Putamen (tissue), 1 donor: ENCODE measurements at regions not wholly inside any gene's neighbourhood (a gene's known extent, or its start where the extent isn't known, plus 50 kb on each side); places are given as distances from the start of the nearest gene placed in this dataset.
"Not testable (repeated sequence)": the region's sequence is repeated elsewhere in the genome, so short reads cannot be mapped to it uniquely, and the experiment has no call there.

Source experiments
- DNase-seq: peaks from one replicate; pipeline ENCODE4 v3.0.0-alpha.2; 2016; ENCODE audit warnings: low spot score

- DNase-seq = no peak
Measured at GRCh38 chr21:18716578-18717138, 313.1 kb upstream of the TMPRSS15 start.

GRCh38 chr21:18722193-18722592 lies 318.6 kb upstream of the TMPRSS15 start:
- no peak for DNase-seq

- no peak for DNase-seq
Measured at GRCh38 chr21:18723171-18723570, 319.6 kb upstream of the TMPRSS15 start.

- no peak for DNase-seq
Measured at GRCh38 chr21:18725653-18726052, 322.1 kb upstream of the TMPRSS15 start.

GRCh38 chr21:18741954-18742353 lies 338.4 kb upstream of the TMPRSS15 start:
- no peak for DNase-seq

GRCh38 chr21:18743531-18743930 lies 339.9 kb upstream of the TMPRSS15 start:
- no peak for DNase-seq

DNA sequence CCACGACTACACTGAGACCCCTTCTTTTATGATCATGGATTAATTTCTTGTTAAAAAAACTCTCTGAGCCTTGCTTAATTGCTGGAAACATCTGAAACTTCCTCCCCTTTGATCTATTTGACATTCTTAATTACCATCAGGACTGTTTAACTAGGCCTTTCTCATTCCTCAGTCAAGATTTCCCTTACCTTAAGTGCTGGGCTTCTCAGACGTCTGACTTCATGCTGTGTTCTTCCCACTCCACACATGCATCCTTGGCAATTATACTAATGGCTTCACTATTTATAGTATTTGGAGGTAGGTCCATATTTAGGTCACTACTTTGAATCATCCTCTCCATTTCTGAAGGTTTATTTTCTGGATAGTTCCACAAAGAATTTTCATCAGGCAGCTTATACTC lies 341.3 kb upstream of the TMPRSS15 start:
- no peak for DNase-seq

GRCh38 chr21:18752894-18753293 lies 349.3 kb upstream of the TMPRSS15 start:
- DNase-seq = not testable (repeated sequence)

DNA sequence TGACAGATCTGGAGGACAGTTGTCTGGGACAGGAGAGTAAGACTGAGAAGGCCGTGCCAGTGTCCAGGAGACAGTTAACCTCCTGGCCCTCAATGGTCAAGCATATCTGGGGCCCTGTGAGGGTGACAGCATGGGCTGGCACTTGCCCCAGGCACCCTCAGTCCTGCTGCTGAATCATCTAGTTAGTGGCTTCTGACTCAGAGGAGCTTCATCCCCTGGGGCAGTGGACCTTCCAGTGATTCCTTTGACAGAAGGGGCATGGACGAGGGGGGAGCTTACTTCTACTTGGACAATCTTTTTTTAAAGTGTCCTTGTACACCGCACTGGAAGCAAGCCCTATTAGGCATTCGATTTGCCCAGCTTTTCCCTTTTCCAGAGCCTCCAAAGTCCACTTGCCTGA lies 352.7 kb upstream of the TMPRSS15 start:
- not testable (repeated sequence) for DNase-seq

DNA sequence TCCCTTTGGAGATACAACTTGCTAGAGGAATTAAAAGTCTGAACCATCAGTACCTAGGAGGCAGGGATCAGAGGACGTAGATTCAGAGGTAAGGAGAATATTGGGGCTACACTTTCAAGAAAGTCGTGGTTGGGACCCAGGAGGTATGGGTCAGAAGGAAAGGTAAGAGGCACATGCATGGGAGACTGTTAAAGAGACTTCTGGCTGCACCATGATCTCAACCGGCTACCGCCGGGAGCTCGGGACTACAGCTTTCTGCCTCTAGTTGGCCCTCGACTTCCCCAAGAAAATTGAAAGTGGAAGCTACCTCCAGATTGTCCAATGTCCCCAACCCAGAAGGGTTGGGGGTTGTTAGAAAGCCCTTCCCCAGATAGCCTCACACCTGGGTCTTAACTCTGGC lies 355.7 kb upstream of the TMPRSS15 start:
- DNase-seq = no peak

GRCh38 chr21:18759751-18760161 lies 356.2 kb upstream of the TMPRSS15 start:
- no peak for DNase-seq

GRCh38 chr21:18760247-18760646 lies 356.7 kb upstream of the TMPRSS15 start:
- DNase-seq = no peak

DNA sequence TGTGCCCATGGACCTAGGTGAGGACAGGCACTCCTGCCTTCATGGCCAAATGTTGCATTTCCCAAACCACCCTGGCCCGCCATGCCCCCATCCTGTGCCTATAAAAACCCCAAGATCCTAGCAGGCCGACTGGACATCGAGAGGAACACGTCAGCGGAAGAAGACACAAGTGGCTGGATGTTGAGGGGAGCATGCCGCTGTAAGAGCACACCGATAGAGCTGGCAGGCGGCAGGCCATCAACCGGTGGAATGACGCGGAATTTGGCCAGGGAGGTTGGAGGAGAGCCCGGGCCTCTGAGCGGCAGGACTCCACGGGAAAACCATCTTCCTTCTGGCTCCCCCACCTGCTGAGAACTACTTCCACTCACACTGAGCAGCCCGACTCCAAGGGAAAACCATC lies 361.1 kb upstream of the TMPRSS15 start:
- no peak for DNase-seq

GRCh38 chr21:18769599-18769998 lies 366.0 kb upstream of the TMPRSS15 start:
- no peak for DNase-seq

DNA sequence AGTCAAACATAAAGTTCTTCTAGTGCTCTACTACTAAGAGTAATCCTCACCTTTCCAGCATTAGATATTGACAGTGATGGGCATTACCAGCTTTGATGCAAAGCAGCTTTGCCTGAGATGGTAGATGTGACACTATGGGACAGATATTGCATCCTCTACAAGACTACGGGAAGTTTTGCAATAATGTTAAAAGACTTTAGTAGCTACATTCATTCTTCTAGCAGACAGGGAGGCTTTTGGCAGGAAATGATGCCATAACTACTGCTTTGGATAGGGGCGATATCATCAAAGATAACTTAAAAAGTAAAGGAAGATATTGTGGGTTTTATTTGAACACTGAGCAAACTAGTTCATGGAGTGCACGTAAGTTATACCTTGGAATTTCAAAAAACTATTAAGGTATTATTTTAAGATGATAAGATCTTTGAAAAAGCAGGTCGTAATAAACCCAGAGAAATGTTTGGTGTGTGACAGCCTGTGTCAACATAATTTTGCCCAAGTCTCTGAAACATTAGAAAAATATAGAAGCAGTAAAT lies 368.3 kb upstream of the TMPRSS15 start:
- no peak for DNase-seq

DNA sequence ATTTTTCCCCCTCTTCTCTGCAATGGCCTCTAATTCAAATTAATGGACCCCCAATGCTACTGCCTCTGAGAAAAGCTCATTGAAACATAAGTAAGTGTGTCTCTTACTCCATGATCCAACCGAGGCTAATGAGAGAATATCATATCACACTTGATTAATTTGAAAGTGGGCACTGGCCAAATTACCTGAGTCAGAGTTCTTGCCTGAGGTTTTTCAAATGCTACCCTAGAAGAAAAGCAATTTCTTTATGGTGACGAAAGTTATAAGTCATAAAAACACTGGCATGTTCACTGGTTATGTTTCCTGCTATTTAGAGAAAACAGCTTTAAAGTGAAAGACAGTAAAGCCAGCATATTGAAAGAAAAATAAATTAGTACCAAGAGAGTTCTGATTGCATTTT lies 368.8 kb upstream of the TMPRSS15 start:
- DNase-seq = no peak

DNA sequence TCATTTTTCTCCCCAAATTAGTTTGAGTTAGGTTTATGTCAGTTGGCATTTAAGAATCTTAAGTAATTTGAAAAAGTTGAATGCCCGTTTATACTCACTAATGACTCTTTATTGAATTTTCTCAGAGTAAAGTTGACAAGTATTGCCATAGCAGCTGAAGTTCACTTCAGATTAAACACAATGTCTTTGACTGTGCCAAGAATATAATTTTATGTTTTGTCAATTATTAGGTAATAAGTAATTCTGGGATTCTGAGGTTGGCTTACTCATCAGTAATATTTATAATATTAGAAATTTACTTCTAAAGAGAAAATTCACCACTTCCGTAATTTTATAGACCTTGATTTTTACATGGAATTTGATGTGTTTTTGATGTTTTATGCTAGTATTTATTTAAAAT lies 369.3 kb upstream of the TMPRSS15 start:
- DNase-seq = no peak

DNA sequence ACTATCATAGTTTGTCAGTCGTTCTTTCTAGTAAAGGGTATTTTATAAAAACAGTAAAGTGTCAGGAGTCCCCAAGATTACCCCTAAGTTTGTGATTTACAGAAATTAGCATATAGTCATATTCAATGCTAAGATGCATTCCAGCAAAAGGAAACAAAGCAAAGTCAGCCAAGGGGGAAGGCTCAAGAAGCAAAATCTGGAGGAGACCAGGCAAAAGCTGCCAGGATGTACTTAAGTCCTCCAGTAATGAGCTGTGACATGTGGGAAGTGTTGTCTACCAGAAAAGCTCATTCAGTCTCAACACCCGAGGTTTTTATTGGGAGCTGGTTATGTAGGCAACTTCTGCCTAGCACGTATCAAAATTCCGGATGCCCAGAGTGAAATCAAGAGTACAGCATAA lies 373.4 kb upstream of the TMPRSS15 start:
- no peak for DNase-seq

DNA sequence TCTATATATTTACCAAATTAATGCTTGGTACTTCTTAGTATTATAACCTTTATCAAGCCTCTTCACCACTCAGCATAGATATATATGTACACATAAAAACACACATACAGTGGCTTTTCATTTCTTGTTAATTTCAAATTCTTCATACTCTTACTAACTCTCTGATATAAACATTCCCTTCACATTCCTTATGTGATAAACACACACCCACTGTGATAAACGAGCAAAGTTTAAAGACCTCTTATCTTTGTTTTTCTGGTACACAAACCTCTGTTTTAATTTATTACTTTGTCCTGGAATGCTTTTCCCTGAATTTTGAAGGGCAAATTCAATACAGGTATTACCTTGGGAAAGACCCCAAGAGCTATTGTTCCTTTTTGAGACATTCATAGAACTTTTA lies 379.1 kb upstream of the TMPRSS15 start:
- no peak for DNase-seq

DNA sequence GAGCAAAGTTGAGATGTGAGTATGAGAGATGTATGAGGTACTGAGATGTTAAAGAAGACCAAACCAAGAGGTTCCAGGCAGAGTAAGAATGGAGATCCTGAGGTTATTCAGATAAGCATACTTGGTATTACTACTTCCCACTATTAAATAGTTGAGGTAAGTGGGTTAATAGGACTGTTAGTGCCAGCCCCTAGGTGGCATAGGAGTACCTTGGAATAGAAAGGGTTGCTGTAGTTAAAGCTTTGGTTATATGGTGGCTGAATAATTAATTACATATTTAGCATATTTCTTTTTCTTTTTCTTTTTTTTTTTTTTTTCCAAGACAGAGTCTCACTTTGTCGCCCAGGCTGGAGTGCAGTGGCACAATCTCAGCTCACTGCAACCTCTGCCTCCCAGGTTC lies 397.9 kb upstream of the TMPRSS15 start:
- no peak for DNase-seq

DNA sequence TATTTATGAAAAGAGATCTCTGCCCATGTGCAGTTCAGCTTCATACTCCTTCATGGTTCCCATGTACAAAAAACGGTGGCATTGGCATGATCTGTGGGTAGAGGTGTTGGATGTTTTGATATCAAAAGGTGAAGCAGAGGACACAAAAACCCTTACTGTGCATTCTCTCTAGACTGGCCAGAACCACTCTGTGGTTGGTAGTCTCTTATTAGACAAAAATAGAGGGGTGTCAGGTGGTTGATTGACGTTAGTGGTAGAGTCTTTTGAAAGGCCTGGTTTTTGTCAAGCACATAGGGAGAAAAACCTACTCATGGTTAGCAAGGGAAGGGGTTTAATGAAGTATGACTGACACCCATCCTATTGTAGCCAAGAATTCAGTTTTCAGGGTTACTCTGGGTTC lies 400.0 kb upstream of the TMPRSS15 start:
- no peak for DNase-seq

DNA sequence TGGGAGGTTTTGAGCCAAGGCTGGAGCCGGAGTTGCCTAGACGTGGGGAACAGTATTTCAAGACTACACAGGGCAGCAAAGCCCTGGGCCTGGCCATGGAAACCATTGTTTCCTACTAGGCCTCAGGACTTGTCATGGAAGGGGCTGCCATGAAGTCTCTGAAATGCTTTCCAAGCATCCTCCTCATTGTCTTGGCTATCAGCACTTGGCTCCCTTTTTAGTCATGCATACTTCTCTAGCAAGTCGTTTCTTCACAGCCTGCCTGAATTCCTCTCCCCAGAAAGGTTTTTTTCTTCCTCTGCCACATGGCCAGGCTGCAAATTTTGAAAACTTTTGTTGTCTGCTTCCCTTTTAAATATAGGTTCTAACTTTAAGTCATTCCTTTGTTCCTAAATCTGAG lies 406.6 kb upstream of the TMPRSS15 start:
- DNase-seq = no peak

GRCh38 chr21:18812308-18812707 lies 408.7 kb upstream of the TMPRSS15 start:
- DNase-seq = no peak

- DNase-seq = no peak
Measured at GRCh38 chr21:18819507-18819906, 415.9 kb upstream of the TMPRSS15 start.

DNA sequence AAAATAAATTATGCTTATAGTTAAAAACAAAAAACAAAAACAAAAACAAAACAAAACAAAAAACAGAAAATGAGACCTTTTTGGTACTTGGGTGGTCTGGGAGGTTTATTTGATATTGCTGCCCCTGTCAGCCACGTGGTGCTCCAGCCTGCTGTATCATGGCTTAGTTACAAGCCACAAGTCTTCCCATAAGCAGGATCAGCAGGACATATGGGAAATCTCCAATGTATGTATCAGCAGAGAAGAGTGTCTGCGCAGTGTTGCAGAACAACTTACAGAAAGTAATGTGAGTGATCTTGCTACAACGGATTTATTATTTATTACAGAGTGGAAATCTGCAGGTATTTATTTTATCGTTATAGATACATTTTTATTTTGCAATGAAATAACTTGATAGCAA lies 423.0 kb upstream of the TMPRSS15 start:
- DNase-seq = no peak
